K562 (cell line): ENCODE measurements at regions not wholly inside any gene's neighbourhood (a gene's known extent, or its start where the extent isn't known, plus 50 kb on each side); places are given as distances from the start of the nearest gene placed in this dataset.

ENCODE experiments used
- ATF7 ChIP-seq: fragments of 450-650 bp; IDR thresholded peaks from 2 replicates; pipeline ENCODE4 v1.7.1; 2014; ENCODE audit warnings: mild to moderate bottlenecking, moderate library complexity
- BCL6 ChIP-seq: fragments of 250-450 bp; sonication (Bioruptor Pico); IDR thresholded peaks from 2 replicates; pipeline ENCODE4 v1.4.0; 2020
- DMBX1 ChIP-seq: fragments of 250-450 bp; sonication (Bioruptor Pico); IDR thresholded peaks from 2 replicates; pipeline ENCODE4 v1.8.0; 2022; ENCODE audit warnings: inconsistent platforms, mild to moderate bottlenecking, moderate library complexity, borderline replicate concordance
- EP400 ChIP-seq: fragments of 450-650 bp; IDR thresholded peaks from 2 replicates; pipeline ENCODE4 v1.6.1; 2017; ENCODE audit warnings: antibody characterized with exemption, mild to moderate bottlenecking, moderate library complexity
- FOXP4 ChIP-seq: sonication (generic); formaldehyde crosslinking; IDR thresholded peaks from 2 replicates; pipeline ENCODE4 v1.8.0; 2022; ENCODE audit warnings: mild to moderate bottlenecking, missing genetic modification reagents, borderline replicate concordance
- HMBOX1 ChIP-seq: sonication (generic); IDR thresholded peaks from 2 replicates; pipeline ENCODE4 v1.6.1; 2016
- HNRNPK ChIP-seq: fragments of 200-400 bp; formaldehyde crosslinking; IDR thresholded peaks from one replicate; pipeline ENCODE4 v1.6.1; 2018; ENCODE audit warnings: mild to moderate bottlenecking, low read depth, low read length; ENCODE audit not compliant: poor library complexity, severe bottlenecking
- JUND ChIP-seq, 2 experiments: IDR thresholded peaks; 2 replicates in 1 of 2; 3 replicates in 1 of 2; pipeline ENCODE4 v1.6.1; 2011; ENCODE audit warnings: borderline replicate concordance in 2 of 2, low read depth in 2 of 2, low read length in 2 of 2, improper control_type of control experiment in 1 of 2, missing biosample characterization in 1 of 2, missing genetic modification characterization in 1 of 2, missing genetic modification reagents in 1 of 2
- NELFE ChIP-seq: IDR thresholded peaks from 2 replicates; pipeline ENCODE4 v1.6.1; 2011; ENCODE audit warnings: mild to moderate bottlenecking; ENCODE audit not compliant: insufficient read depth, insufficient read length
- RFX7 ChIP-seq: fragments of 250-450 bp; sonication (Bioruptor Pico); IDR thresholded peaks from 2 replicates; pipeline ENCODE4 v1.5.1; 2021; ENCODE audit warnings: mild to moderate bottlenecking
- TCFL5 ChIP-seq: fragments of 250-450 bp; sonication (Bioruptor Pico); conservative IDR thresholded peaks from 2 replicates; pipeline ENCODE4 v1.6.1; 2021; ENCODE audit warnings: mild to moderate bottlenecking, moderate library complexity, matching md5 sums
- ZFP36 ChIP-seq: fragments of 150-350 bp; IDR thresholded peaks from 2 replicates; pipeline ENCODE4 v1.6.1; 2018; ENCODE audit warnings: low read length, low read depth; ENCODE audit not compliant: partially characterized antibody
- ZNF41 ChIP-seq: fragments of 250-450 bp; sonication (Bioruptor Pico); conservative IDR thresholded peaks from 2 replicates; pipeline ENCODE4 v1.4.0; 2020; ENCODE audit warnings: mild to moderate bottlenecking
- ZNF449 ChIP-seq: fragments of 250-450 bp; sonication (Bioruptor Pico); IDR thresholded peaks from 2 replicates; pipeline ENCODE4 v1.8.0; 2022; ENCODE audit warnings: moderate library complexity, mild to moderate bottlenecking, inconsistent platforms
- ZNF584 ChIP-seq: fragments of 200-800 bp; sonication (Bioruptor generic); IDR thresholded peaks from 2 replicates; pipeline ENCODE4 v1.6.1; 2016; ENCODE audit warnings: low read depth, mild to moderate bottlenecking, missing genetic modification characterization, missing compliant biosample characterization
- ZNF639 ChIP-seq, 2 experiments: fragments of 200-800 bp in 1 of 2; sonication (Bioruptor generic) in 1 of 2; sonication (generic) in 1 of 2; formaldehyde crosslinking in 1 of 2; IDR thresholded peaks in 1 of 2; conservative IDR thresholded peaks in 1 of 2; 2 replicates each; pipeline versions ENCODE4 v1.5.0 to v1.6.1; 2016 to 2020; ENCODE audit warnings: missing compliant biosample characterization in 1 of 2, missing genetic modification characterization in 1 of 2, missing genetic modification reagents in 1 of 2
- ZNF668 ChIP-seq: fragments of 250-450 bp; sonication (Bioruptor Pico); IDR thresholded peaks from 2 replicates; pipeline ENCODE4 v1.8.0; 2022; ENCODE audit warnings: mild to moderate bottlenecking, inconsistent platforms
- ZNF740 ChIP-seq, 3 experiments: fragments of 200-800 bp in 1 of 3; sonication (Bioruptor generic) in 1 of 3; sonication (generic) in 1 of 3; formaldehyde crosslinking in 1 of 3; IDR thresholded peaks; 2 replicates each; pipeline versions ENCODE4 v1.6.1 to v1.8.0; 2016 to 2022; ENCODE audit warnings: mild to moderate bottlenecking in 2 of 3, missing compliant biosample characterization in 2 of 3, missing genetic modification characterization in 2 of 3, missing genetic modification reagents in 1 of 3

GRCh38 chr7:25735674-25736242 lies 416.2 kb upstream of the NFE2L3 start (continued):
- TF ChIP-seq DMBX1 (CRISPR knock-in tag) = peak; percentile 52; the same call in 1 of the 2 replicates
- 0 out of 2 replicates have a peak, but pooled peaks have one; percentile 33 for TF ChIP-seq JUND (IDR thresholded peaks at IDR 0.05; ENCODE audit: borderline replicate concordance, low read depth, low read length)
- TF ChIP-seq JUND (tag; IDR thresholded peaks at IDR 0.05; ENCODE audit: borderline replicate concordance, low read depth, low read length) = no peak
- 0 out of 4 replicates have a peak, but pooled peaks of 1 of the 2 experiments have one; percentile 24 for TF ChIP-seq ZNF639 (CRISPR knock-in tag; conservative IDR thresholded peaks at IDR 0.05 in 1 of 2, IDR thresholded peaks at IDR 0.05 in 1 of 2)
- TF ChIP-seq RFX7 (CRISPR knock-in tag) = no peak
- no peak for TF ChIP-seq ZNF740 (CRISPR knock-in tag; IDR thresholded peaks at IDR 0.05)
- no peak for TF ChIP-seq ZNF740 (tag; IDR thresholded peaks at IDR 0.05)
- no peak for TF ChIP-seq FOXP4
- TF ChIP-seq ZNF668 (CRISPR knock-in tag) = 0 out of 2 replicates have a peak, but pooled peaks have one; percentile 40
- no peak for TF ChIP-seq HNRNPK
- TF ChIP-seq NELFE = no peak
- TF ChIP-seq ZFP36 = no peak
- no peak for TF ChIP-seq TCFL5
- TF ChIP-seq EP400 = peak; percentile 34; the same call in 1 of the 2 replicates
- TF ChIP-seq HMBOX1 = no peak
- TF ChIP-seq BCL6 (CRISPR knock-in tag) = 0 out of 2 replicates have a peak, but pooled peaks have one; percentile 7
- peak; percentile 65; the same call in 1 of the 2 replicates for TF ChIP-seq ATF7
- TF ChIP-seq ZNF41 = no peak
- peak; percentile 91 for TF ChIP-seq ZNF584 (CRISPR knock-in tag)
- TF ChIP-seq ZNF449 (CRISPR knock-in tag) = peak; percentile 66; the same call in 1 of the 2 replicates
